Upper lobe of left lung (tissue), 6 donors: ENCODE measurements at regions not wholly inside any gene's neighbourhood (a gene's known extent, or its start where the extent isn't known, plus 50 kb on each side); places are given as distances from the start of the nearest gene placed in this dataset.

Experiments
- ATAC-seq, 2 donors: fragments of 200-7000 bp; cut with Tn5 transposase; one replicate each; pipeline ENCODE4 v1.9.1; 2022; ENCODE audit warnings: mild to moderate bottlenecking in 2 of 2, moderate library complexity in 2 of 2; ENCODE audit not compliant: low FRiP score in 2 of 2
- DNase-seq, 2 donors: peaks; one replicate each; pipeline ENCODE4 v3.0.0-alpha.2; 2019 to 2020
- H3K27ac ChIP-seq, 4 donors: fragments of 200-600 bp; sonication (generic); one replicate each; pipeline ENCODE4 v1.5.1; 2016 to 2019
- H3K27me3 ChIP-seq, 4 donors: fragments of 200-600 bp; sonication (generic); one replicate each; pipeline ENCODE4 v1.5.1; 2017 to 2019
- H3K36me3 ChIP-seq, 4 donors: fragments of 200-600 bp; sonication (generic); one replicate each; pipeline ENCODE4 v1.5.1; 2016 to 2019
- H3K4me1 ChIP-seq, 4 donors: fragments of 200-600 bp; sonication (generic); one replicate each; pipeline ENCODE4 v1.5.1; 2018 to 2019
- H3K4me3 ChIP-seq, 4 donors: fragments of 200-600 bp; sonication (generic); one replicate each; pipeline ENCODE4 v1.5.1; 2017 to 2019; ENCODE audit warnings: mild to moderate bottlenecking in 2 of 4, moderate library complexity in 1 of 4
- H3K9me3 ChIP-seq, 4 donors: fragments of 200-600 bp; sonication (generic); one replicate each; pipeline ENCODE4 v1.5.1; 2018 to 2019
- CTCF ChIP-seq, 6 experiments: fragments of 450-650 bp in 4 of 6; fragments of 200-600 bp in 2 of 6; sonication (generic) in 2 of 6; IDR thresholded peaks; one replicate each; pipeline ENCODE4 v1.5.1; 2016 to 2019; ENCODE audit warnings: antibody characterized with exemption in 6 of 6
- EP300 ChIP-seq, 4 donors: sonication (generic); formaldehyde crosslinking; IDR thresholded peaks; one replicate each; pipeline ENCODE4 v1.5.1; 2017; ENCODE audit warnings: antibody characterized with exemption in 4 of 4, control low read depth in 2 of 4
- POLR2A ChIP-seq, 4 donors: fragments of 450-650 bp; IDR thresholded peaks; one replicate each; pipeline ENCODE4 v1.5.1; 2016 to 2017; ENCODE audit warnings: antibody characterized with exemption in 4 of 4, mild to moderate bottlenecking in 2 of 4
- POLR2AphosphoS5 ChIP-seq, 2 donors: sonication (generic); formaldehyde crosslinking; IDR thresholded peaks; one replicate each; pipeline ENCODE4 v1.5.1; 2017; ENCODE audit warnings: antibody characterized with exemption in 2 of 2
- WGBS, 2 donors: methylation state at CpG; one replicate each; pipeline ENCODE4 v1.1.5; 2017 to 2018; 5-methylcytosine and 5-hydroxymethylcytosine counted together
- donor health status: DM: no; HTN: no; CAD: no; lungs with moderate emphysema.
- donor health status: DM: no; HTN: yes; CAD: no; lungs with severe emphysema.

DNA sequence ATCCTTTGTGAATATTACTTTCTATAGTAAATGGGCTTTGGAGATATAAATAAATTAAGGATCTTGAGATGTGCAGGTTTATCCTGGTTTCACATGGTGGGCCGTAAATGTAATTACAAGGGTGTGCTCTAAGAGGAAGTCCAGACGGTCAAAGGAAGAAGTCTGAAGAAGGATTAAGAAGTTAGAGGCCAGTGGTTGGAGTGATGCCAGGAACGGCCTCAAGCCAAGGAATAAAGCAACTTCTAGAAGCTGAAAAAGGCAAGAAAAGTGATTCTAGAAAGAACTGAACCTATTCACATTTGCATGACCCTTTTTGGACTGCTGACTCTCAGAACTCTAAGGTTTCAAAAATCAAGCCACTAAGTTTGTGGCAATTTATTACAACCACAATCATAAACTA lies 981.3 kb upstream of the ALCAM start:
- no peaks in the 10 kb centered on the region for H3K36me3 ChIP-seq
- H3K27ac ChIP-seq = no peak overlapping the region
- ATAC-seq = no peak
- 37 to 38% methylated on average over 3 of the region's 3 CpGs for WGBS, 2 donors
- TF ChIP-seq POLR2AphosphoS5 (IDR thresholded peaks at IDR 0.05) (no peak), EP300 (IDR thresholded peaks at IDR 0.05) (no peak), CTCF (IDR thresholded peaks at IDR 0.05) (no peak), POLR2A (IDR thresholded peaks at IDR 0.05) (no peak)
- no peak overlapping the region for H3K4me3 ChIP-seq
- H3K9me3 ChIP-seq = no peaks in the 10 kb centered on the region
- DNase-seq = no peak
- H3K27me3 ChIP-seq = no peaks in the 10 kb centered on the region
- no peaks in the 10 kb centered on the region for H3K4me1 ChIP-seq

DNA sequence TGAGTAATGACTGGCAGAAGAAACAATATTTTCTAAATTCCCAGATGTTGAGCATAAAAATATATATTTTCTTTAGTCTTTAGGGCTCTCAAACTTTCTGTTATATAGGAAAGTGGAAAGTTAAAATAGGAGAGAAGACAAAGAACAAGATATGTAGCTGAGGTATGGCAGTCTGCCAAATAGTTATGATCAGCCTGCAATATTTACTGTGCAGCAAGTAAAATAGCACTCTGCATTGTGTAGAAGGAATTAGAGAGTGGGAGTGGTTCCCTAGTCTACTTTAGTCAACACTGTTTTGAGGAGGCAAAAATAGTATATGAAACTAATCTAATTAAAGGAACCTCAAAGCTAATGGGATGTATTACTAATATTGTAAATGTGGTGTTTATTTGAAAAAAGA lies 978.1 kb upstream of the ALCAM start:
- Histone ChIP-seq H3K9me3 (no peaks in the 10 kb centered on the region), H3K4me1 (no peaks in the 10 kb centered on the region), H3K27ac (no peak overlapping the region), H3K27me3 (no peaks in the 10 kb centered on the region), H3K36me3 (no peaks in the 10 kb centered on the region), H3K4me3 (no peak overlapping the region)
- DNase-seq (no peak), ATAC-seq (no peak)
- TF ChIP-seq EP300 (IDR thresholded peaks at IDR 0.05) = no peak
- no peak for TF ChIP-seq POLR2A (IDR thresholded peaks at IDR 0.05)
- no peak for TF ChIP-seq POLR2AphosphoS5 (IDR thresholded peaks at IDR 0.05)
- TF ChIP-seq CTCF (IDR thresholded peaks at IDR 0.05) = no peak

DNA sequence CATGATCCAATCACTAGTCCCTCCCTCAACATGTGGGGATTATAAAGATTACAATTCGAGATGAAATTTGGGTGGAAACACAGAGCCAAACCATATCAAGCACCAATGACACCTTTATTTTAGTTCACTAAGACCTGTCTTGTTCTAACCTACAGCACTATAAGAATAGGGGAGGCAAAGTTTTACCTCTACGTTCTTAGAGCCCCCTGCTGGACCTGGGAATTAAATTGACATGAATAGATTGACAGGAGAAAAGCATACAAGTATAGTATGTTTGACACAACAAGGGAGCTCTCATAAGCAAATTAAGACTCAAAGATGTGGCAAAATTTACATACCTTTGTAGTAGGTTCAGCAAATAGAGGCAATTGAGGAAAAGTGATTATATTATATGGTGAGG lies 974.4 kb upstream of the ALCAM start:
- WGBS, 2 donors = 55 to 66% methylated on average over 2 of the region's 2 CpGs
- no peaks in the 10 kb centered on the region for H3K9me3 ChIP-seq
- no peak for DNase-seq
- H3K27me3 ChIP-seq = no peaks in the 10 kb centered on the region
- no peak overlapping the region for H3K4me3 ChIP-seq
- H3K4me1 ChIP-seq = no peaks in the 10 kb centered on the region
- H3K36me3 ChIP-seq = no peaks in the 10 kb centered on the region
- no peak for ATAC-seq
- TF ChIP-seq CTCF (IDR thresholded peaks at IDR 0.05) (no peak), POLR2AphosphoS5 (IDR thresholded peaks at IDR 0.05) (no peak), EP300 (IDR thresholded peaks at IDR 0.05) (no peak), POLR2A (IDR thresholded peaks at IDR 0.05) (no peak)
- no peak overlapping the region for H3K27ac ChIP-seq

DNA sequence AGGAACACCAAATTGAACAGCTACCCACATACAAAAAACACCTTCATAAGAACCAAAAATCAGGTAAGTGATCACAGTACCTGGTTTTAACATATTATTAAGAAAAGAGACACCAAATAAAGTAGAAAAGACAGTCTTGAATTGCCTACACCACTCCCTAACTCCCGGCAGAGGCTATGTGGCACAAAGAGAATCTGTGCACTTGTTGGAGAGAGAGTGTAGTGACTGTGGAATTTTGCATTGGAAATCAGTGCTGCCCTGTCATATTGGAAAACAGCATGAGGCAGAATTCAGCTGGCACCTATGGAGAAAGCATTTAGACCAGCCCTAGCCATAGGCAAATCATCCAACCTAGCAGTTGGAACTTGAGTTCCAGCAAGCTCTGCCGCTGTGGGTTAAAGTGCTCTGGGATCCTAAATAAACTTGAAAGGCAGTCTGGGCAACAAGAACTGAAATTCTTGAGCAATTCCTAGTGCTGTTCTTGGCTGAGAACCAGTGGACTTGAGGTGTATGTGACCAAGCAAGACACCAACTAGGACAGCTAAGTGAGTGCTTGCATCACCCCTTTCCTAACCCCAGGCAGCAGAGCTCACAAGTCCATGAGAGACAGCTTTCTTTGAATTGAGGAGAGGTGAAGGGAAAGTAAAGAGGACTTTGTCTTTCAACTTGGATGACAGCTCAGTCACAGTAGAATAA lies 969.6 kb upstream of the ALCAM start:
- no peaks in the 10 kb centered on the region for H3K4me1 ChIP-seq
- no peak overlapping the region for H3K4me3 ChIP-seq
- TF ChIP-seq EP300 (IDR thresholded peaks at IDR 0.05) (no peak), CTCF (IDR thresholded peaks at IDR 0.05) (no peak), POLR2AphosphoS5 (IDR thresholded peaks at IDR 0.05) (no peak), POLR2A (IDR thresholded peaks at IDR 0.05) (no peak)
- DNase-seq = no peak
- no peak for ATAC-seq
- no peaks in the 10 kb centered on the region for H3K36me3 ChIP-seq
- H3K9me3 ChIP-seq = peaks cover 0 to 7% (median 0%) of the 10 kb centered on the region in 4 donors
- no peaks in the 10 kb centered on the region for H3K27me3 ChIP-seq
- no peak overlapping the region for H3K27ac ChIP-seq
- WGBS, 2 donors = 67 to 78% methylated on average over 2 of the region's 2 CpGs

DNA sequence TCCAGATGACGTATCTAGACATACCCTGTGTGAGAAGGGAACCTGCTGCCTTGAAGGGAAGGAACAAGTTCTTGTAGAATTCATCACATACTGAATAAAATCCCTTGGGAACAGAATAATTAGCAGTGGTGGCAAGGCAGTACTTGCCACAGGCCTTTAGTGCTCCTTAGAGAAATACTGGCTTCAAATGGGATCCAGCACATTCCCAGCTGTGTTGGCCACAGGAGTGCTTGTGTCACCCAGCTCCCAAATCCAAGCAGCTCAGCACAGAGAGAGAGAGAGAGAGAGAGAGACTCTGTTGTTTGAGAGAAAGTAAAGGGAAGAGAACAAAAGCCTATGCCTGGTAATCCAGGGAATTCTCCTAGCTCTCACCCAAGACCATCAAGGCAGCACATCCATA lies 969.0 kb upstream of the ALCAM start:
- WGBS, 2 donors = 58 to 85% methylated on average over 1 of the region's 1 CpG

More for the DNA sequence above, 969.0 kb upstream of the ALCAM start:
- DNase-seq = no peak
- no peak for ATAC-seq
- H3K36me3 ChIP-seq = no peaks in the 10 kb centered on the region
- TF ChIP-seq POLR2A (IDR thresholded peaks at IDR 0.05) (no peak), EP300 (IDR thresholded peaks at IDR 0.05) (no peak), CTCF (IDR thresholded peaks at IDR 0.05) (no peak), POLR2AphosphoS5 (IDR thresholded peaks at IDR 0.05) (no peak)
- H3K9me3 ChIP-seq = peaks cover 0 to 7% (median 0%) of the 10 kb centered on the region in 4 donors
- no peak overlapping the region for H3K4me3 ChIP-seq
- H3K4me1 ChIP-seq = no peaks in the 10 kb centered on the region
- H3K27ac ChIP-seq = no peak overlapping the region
- no peaks in the 10 kb centered on the region for H3K27me3 ChIP-seq
